CD4-positive, alpha-beta memory T cell (primary cell): ENCODE measurements at regions not wholly inside any gene's neighbourhood (a gene's known extent, or its start where the extent isn't known, plus 50 kb on each side); places are given as distances from the start of the nearest gene placed in this dataset.

ENCODE experiments used
- CTCF ChIA-PET: fragments of 350-600 bp; sonication (Branson Sonifier 250); formaldehyde crosslinking; loops from one replicate; lab custom pipeline; 2021; ENCODE audit warnings: inconsistent platforms; ENCODE audit not compliant: partially characterized antibody; lab: Charles Lee
- POLR2A ChIA-PET: fragments of 350-600 bp; sonication (Branson Sonifier 250); formaldehyde crosslinking; loops from one replicate; lab custom pipeline; 2021; ENCODE audit not compliant: partially characterized antibody; lab: Charles Lee
- DNase-seq, 5 donors: peaks; one replicate each; pipeline versions ENCODE4 v3.0.0 to v3.0.0-alpha.2; 2020 to 2022; ENCODE audit warnings: mixed read lengths in 1 of 5
- H3K27ac ChIP-seq: one replicate; pipeline ENCODE4 v1.7.0; 2013; ENCODE audit warnings: low read depth, low read length
- H3K27me3 ChIP-seq: 2 replicates; pipeline ENCODE4 v1.7.0; 2013; ENCODE audit warnings: mild to moderate bottlenecking, low read length, moderate library complexity; ENCODE audit not compliant: insufficient read depth
- H3K36me3 ChIP-seq: 2 replicates; pipeline ENCODE4 v1.7.0; 2013; ENCODE audit warnings: mild to moderate bottlenecking, low read length, moderate library complexity; ENCODE audit not compliant: insufficient read depth
- H3K4me1 ChIP-seq: 2 replicates; pipeline ENCODE4 v1.7.0; 2013; ENCODE audit warnings: mild to moderate bottlenecking, low read length, moderate library complexity; ENCODE audit not compliant: insufficient read depth
- H3K4me3 ChIP-seq, 2 donors: one replicate each; pipeline ENCODE4 v1.7.0; 2013; ENCODE audit warnings: low read length in 2 of 2, mild to moderate bottlenecking in 1 of 2
- H3K9me3 ChIP-seq, 2 donors: one replicate each; pipeline ENCODE4 v1.7.0; 2013; ENCODE audit warnings: low read length in 2 of 2, control low read depth in 1 of 2; ENCODE audit not compliant: control insufficient read depth in 1 of 2
- H3K27ac Mint-ChIP-seq, 7 donors: one replicate each; pipeline ENCODE4 v1.8.0; 2020 to 2021; ENCODE audit warnings: mixed read lengths in 7 of 7, mild to moderate bottlenecking in 6 of 7, inconsistent platforms in 3 of 7, moderate library complexity in 3 of 7
- H3K27me3 Mint-ChIP-seq, 2 donors: one replicate each; pipeline ENCODE4 v1.8.0; 2020 to 2021; ENCODE audit warnings: mixed read lengths in 2 of 2
- H3K36me3 Mint-ChIP-seq, 2 donors: one replicate each; pipeline ENCODE4 v1.8.0; 2020 to 2021; ENCODE audit warnings: mixed read lengths in 2 of 2, inconsistent platforms in 1 of 2, mild to moderate bottlenecking in 1 of 2
- H3K4me1 Mint-ChIP-seq, 4 donors: one replicate each; pipeline ENCODE4 v1.8.0; 2020 to 2021; ENCODE audit warnings: mixed read lengths in 4 of 4, mild to moderate bottlenecking in 1 of 4
- H3K4me3 Mint-ChIP-seq, 8 donors: one replicate each; pipeline ENCODE4 v1.8.0; 2020 to 2021; ENCODE audit warnings: mixed read lengths in 8 of 8, mild to moderate bottlenecking in 7 of 8, moderate library complexity in 6 of 8, inconsistent platforms in 3 of 8
- H3K9me3 Mint-ChIP-seq, 8 donors: one replicate each; pipeline ENCODE4 v1.8.0; 2020 to 2021; ENCODE audit warnings: mixed read lengths in 8 of 8, mild to moderate bottlenecking in 5 of 8, inconsistent platforms in 3 of 8, moderate library complexity in 1 of 8
- intact Hi-C: fragments of 100-400 bp; cut with micrococcal nuclease; formaldehyde crosslinking; loops from one replicate; pipeline ENCODE4 v1.15.1; 2023

GRCh38 chr9:75447281-75447680, 359.0 kb downstream of the OSTF1 start:
- Mint-ChIP-seq H3K4me3 (no peak overlapping the region), H3K9me3 (peaks cover 0 to 7% (median 0%) of the 10 kb centered on the region in 8 donors), H3K4me1 (no peaks in the 10 kb centered on the region), H3K27ac (no peak overlapping the region), H3K27me3 (peaks cover 0 to 2% of the 10 kb centered on the region in 2 donors), H3K36me3 (no peaks in the 10 kb centered on the region)
- intact Hi-C loops, result no loop called here
- no peak overlapping the region for H3K27ac ChIP-seq
- CTCF ChIA-PET, result no interaction called here
- H3K4me3 ChIP-seq, result no peak overlapping the region
- H3K9me3 ChIP-seq, result no peaks in the 10 kb centered on the region
- POLR2A ChIA-PET, result no interaction called here
- DNase-seq, result no peak
- no peaks in the 10 kb centered on the region for H3K4me1 ChIP-seq
- H3K36me3 ChIP-seq, result no peaks in the 10 kb centered on the region
- H3K27me3 ChIP-seq, result no peaks in the 10 kb centered on the region

DNA sequence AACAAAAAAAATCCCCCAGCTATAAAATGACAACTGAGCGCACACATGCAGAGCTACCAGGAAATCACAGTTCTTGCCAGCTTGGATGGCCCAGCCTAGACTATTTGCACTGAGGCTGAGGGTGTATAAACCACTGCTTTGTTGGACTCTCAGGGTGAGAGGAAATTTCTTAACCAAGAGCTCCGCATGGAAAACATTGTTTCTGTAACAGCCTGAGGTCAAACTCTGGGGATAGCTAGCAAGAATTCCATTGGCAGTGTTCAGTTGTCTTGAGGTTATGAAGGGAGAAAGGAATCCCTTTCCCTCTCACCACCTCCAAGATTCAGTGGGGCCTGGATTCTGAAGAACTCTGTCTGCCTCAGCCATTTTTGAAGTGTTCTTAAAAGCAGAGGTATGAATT, 360.0 kb downstream of the OSTF1 start:
- peaks cover 0 to 7% (median 0%) of the 10 kb centered on the region in 8 donors for H3K9me3 Mint-ChIP-seq

GRCh38 chr9:75448955-75449354, 360.6 kb downstream of the OSTF1 start:
- H3K36me3 Mint-ChIP-seq, result no peaks in the 10 kb centered on the region

More for the DNA sequence above, 360.0 kb downstream of the OSTF1 start:
- H3K4me1 Mint-ChIP-seq, result no peaks in the 10 kb centered on the region
- no peaks in the 10 kb centered on the region for H3K36me3 Mint-ChIP-seq
- Histone ChIP-seq H3K4me1 (no peaks in the 10 kb centered on the region), H3K36me3 (no peaks in the 10 kb centered on the region), H3K27me3 (no peaks in the 10 kb centered on the region), H3K4me3 (no peak overlapping the region), H3K9me3 (no peaks in the 10 kb centered on the region), H3K27ac (no peak overlapping the region)
- H3K27ac Mint-ChIP-seq, result no peak overlapping the region
- H3K27me3 Mint-ChIP-seq, result peaks cover 0 to 2% of the 10 kb centered on the region in 2 donors
- no peak for DNase-seq
- ChIA-PET POLR2A (no interaction called here), CTCF (no interaction called here)
- H3K4me3 Mint-ChIP-seq, result no peak overlapping the region
- intact Hi-C loops, result no loop called here

DNA sequence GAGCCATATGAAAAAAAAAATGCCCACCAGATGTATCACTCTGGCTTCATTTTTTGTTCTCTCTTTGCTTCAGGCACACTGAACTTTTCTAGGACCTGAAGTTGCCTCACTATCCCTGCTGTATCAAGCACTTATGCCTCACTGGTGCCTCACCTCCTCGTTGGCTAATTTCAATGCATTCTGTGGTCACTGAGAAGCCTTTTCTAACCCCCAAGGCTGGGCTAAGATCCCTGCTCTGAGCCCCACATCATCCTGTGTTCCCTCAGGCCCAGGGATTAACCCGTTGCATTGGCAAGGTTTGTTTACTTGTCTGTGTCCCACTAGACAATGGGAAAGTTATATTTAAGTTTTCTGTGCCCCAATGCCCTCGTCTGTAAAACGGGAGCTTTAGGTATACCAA, 362.7 kb downstream of the OSTF1 start:
- H3K27ac Mint-ChIP-seq, result no peak overlapping the region
- no peak for DNase-seq
- H3K4me1 ChIP-seq, result no peaks in the 10 kb centered on the region
- H3K27ac ChIP-seq, result no peak overlapping the region
- no peaks in the 10 kb centered on the region for H3K36me3 Mint-ChIP-seq
- H3K27me3 Mint-ChIP-seq, result no peaks in the 10 kb centered on the region
- intact Hi-C loops, result no loop called here
- H3K36me3 ChIP-seq, result no peaks in the 10 kb centered on the region
- no peak overlapping the region for H3K4me3 Mint-ChIP-seq
- ChIA-PET POLR2A (no interaction called here), CTCF (no interaction called here)
- peaks cover 0 to 2% (median 0%) of the 10 kb centered on the region in 8 donors for H3K9me3 Mint-ChIP-seq
- no peaks in the 10 kb centered on the region for H3K27me3 ChIP-seq
- H3K9me3 ChIP-seq, result no peaks in the 10 kb centered on the region
- no peak overlapping the region for H3K4me3 ChIP-seq
- H3K4me1 Mint-ChIP-seq, result no peaks in the 10 kb centered on the region

More at GRCh38 chr9:75448955-75449354, 360.6 kb downstream of the OSTF1 start:
- intact Hi-C loops, result no loop called here
- no peak overlapping the region for H3K4me3 Mint-ChIP-seq
- ChIA-PET POLR2A (no interaction called here), CTCF (no interaction called here)
- no peaks in the 10 kb centered on the region for H3K27me3 Mint-ChIP-seq
- Histone ChIP-seq H3K4me1 (no peaks in the 10 kb centered on the region), H3K27me3 (no peaks in the 10 kb centered on the region), H3K9me3 (no peaks in the 10 kb centered on the region), H3K4me3 (no peak overlapping the region), H3K27ac (no peak overlapping the region), H3K36me3 (no peaks in the 10 kb centered on the region)
- no peak for DNase-seq
- no peak overlapping the region for H3K27ac Mint-ChIP-seq
- H3K4me1 Mint-ChIP-seq, result no peaks in the 10 kb centered on the region
- H3K9me3 Mint-ChIP-seq, result peaks cover 0 to 6% (median 0%) of the 10 kb centered on the region in 8 donors

- Histone ChIP-seq H3K9me3 (no peaks in the 10 kb centered on the region), H3K4me1 (no peaks in the 10 kb centered on the region), H3K27ac (no peak overlapping the region), H3K36me3 (no peaks in the 10 kb centered on the region), H3K27me3 (no peaks in the 10 kb centered on the region), H3K4me3 (no peak overlapping the region)
- POLR2A ChIA-PET, result no interaction called here
- no peak for DNase-seq
- Mint-ChIP-seq H3K36me3 (no peaks in the 10 kb centered on the region), H3K27ac (no peak overlapping the region), H3K4me3 (no peak overlapping the region), H3K4me1 (no peaks in the 10 kb centered on the region), H3K9me3 (peaks cover 0 to 2% (median 0%) of the 10 kb centered on the region in 8 donors), H3K27me3 (no peaks in the 10 kb centered on the region)
- CTCF ChIA-PET, result no interaction called here
- intact Hi-C loops, result no loop called here
Observed at GRCh38 chr9:75451505-75451904, 363.2 kb downstream of the OSTF1 start.

DNA sequence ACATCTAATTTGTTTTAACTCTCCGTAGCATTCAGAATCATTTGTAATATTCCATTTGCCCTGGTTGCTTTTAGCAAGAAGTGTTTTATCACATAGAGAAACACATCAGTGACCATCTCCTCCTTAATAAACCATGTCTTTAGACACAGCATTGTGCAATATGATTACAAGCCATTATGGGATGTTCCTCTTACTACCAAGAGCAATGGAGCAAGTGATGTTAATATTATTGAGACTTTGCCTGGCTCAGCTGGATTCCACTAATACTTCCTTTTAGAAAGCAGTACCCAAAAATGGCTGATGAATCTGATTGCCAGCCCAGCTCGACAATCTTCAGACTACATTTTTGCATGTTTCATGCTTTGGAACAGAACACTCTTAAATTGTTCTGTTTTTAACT, 364.2 kb downstream of the OSTF1 start:
- Histone ChIP-seq H3K27ac (no peak overlapping the region), H3K27me3 (no peaks in the 10 kb centered on the region), H3K4me3 (no peak overlapping the region), H3K4me1 (no peaks in the 10 kb centered on the region), H3K9me3 (no peaks in the 10 kb centered on the region), H3K36me3 (no peaks in the 10 kb centered on the region)
- Mint-ChIP-seq H3K27me3 (no peaks in the 10 kb centered on the region), H3K36me3 (no peaks in the 10 kb centered on the region), H3K27ac (no peak overlapping the region), H3K9me3 (peaks cover 0 to 2% (median 0%) of the 10 kb centered on the region in 8 donors), H3K4me1 (no peaks in the 10 kb centered on the region), H3K4me3 (no peak overlapping the region)
- no peak for DNase-seq
- intact Hi-C loops, result no loop called here
- CTCF ChIA-PET, result no interaction called here
- POLR2A ChIA-PET, result no interaction called here

DNA sequence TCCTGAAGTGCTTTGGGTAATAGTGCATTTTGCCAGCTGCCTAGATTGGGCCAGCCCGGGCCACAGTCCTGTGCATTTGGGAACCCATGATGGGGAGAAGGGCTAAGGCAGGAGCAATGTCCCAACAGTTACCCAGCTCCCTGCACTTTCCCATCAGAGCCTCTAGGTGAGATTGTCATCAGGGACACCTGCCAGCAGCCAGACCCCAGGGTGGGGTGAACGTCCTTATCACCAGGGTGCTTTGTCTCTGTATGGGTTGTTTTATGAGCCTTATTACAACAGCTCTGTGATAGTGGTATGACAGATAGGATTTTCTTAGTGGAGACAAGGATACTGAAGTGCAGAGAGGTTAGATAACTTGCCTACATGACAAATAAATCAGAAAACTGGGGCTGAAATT, 365.7 kb downstream of the OSTF1 start:
- POLR2A ChIA-PET, result no interaction called here
- no peaks in the 10 kb centered on the region for H3K9me3 ChIP-seq
- H3K4me1 ChIP-seq, result no peaks in the 10 kb centered on the region
- no peaks in the 10 kb centered on the region for H3K9me3 Mint-ChIP-seq
- no peak for DNase-seq
- no peaks in the 10 kb centered on the region for H3K27me3 ChIP-seq
- CTCF ChIA-PET, result no interaction called here
- H3K36me3 ChIP-seq, result no peaks in the 10 kb centered on the region
- no peak overlapping the region for H3K4me3 ChIP-seq
- H3K27ac Mint-ChIP-seq, result no peak overlapping the region
- no peak overlapping the region for H3K4me3 Mint-ChIP-seq
- intact Hi-C loops, result no loop called here
- no peaks in the 10 kb centered on the region for H3K4me1 Mint-ChIP-seq
- no peak overlapping the region for H3K27ac ChIP-seq
- H3K27me3 Mint-ChIP-seq, result no peaks in the 10 kb centered on the region
- H3K36me3 Mint-ChIP-seq, result no peaks in the 10 kb centered on the region

DNA sequence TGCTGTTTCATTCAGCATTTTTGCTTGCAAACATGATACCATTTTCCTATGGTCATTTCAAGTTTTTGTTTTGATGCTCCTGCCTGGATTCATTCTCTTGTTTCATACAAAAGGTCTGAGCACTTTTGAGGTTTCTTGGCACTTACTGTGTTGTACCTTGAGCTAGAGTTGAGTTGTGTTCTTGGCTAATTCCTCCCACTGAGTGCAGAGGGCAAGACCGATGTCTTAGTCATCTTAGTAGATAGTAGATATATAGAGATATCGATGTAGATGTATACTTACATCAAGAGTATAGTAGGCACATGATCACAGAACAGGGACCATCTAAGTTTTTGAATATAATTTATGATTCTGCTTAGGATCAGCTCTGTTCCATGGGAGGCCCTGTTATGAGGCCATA, 366.6 kb downstream of the OSTF1 start:
- Mint-ChIP-seq H3K27ac (no peak overlapping the region), H3K4me3 (no peak overlapping the region), H3K9me3 (peaks cover 0 to 4% (median 0%) of the 10 kb centered on the region in 8 donors), H3K4me1 (no peaks in the 10 kb centered on the region), H3K36me3 (no peaks in the 10 kb centered on the region), H3K27me3 (no peaks in the 10 kb centered on the region)
- no peaks in the 10 kb centered on the region for H3K9me3 ChIP-seq
- no peaks in the 10 kb centered on the region for H3K4me1 ChIP-seq
- DNase-seq, result no peak
- no peak overlapping the region for H3K27ac ChIP-seq
- intact Hi-C loops, result no loop called here
- ChIA-PET CTCF (no interaction called here), POLR2A (no interaction called here)
- H3K4me3 ChIP-seq, result no peak overlapping the region
- H3K36me3 ChIP-seq, result no peaks in the 10 kb centered on the region
- H3K27me3 ChIP-seq, result no peaks in the 10 kb centered on the region
